HG03066 (cell line): ENCODE measurements at regions not wholly inside any gene's neighbourhood (a gene's known extent, or its start where the extent isn't known, plus 50 kb on each side); places are given as distances from the start of the nearest gene placed in this dataset.

Experiments used
- ATAC-seq: cut with Tn5 transposase; IDR thresholded peaks from one replicate; pipeline ENCODE4 v1.9.1; 2021; ENCODE audit warnings: low read depth; ENCODE audit not compliant: unreplicated experiment

DNA sequence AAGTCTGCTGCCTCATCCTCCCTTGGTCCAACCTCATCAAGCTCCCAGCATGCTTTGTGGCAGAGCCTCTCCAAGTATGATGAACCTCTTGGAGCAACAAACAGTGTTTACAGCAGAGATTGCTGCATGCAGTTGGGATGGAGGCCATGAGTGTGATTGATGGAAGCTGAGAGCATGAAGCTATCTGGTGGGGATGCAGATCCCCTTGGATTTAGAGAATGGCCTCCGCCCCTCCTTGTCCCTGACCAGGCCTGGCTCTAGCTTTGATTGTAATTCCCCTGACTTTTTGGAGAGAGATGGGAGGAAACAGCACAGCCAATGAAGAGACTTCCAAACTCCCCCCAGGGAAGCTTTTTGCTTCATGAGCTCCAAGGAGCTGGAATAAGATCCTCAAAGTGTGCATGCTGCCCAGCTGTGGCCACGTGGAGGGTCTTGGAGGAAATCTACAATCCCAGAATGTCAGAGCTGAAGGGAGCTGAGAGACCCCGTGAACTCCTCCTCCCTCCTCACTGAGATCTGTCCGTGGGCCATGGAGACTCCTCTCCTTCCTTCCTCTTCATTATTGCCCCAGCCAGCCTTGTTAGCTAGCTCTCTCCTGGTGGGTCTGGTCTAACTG lies 165.3 kb upstream of the USP24 start:
- no peak for ATAC-seq

DNA sequence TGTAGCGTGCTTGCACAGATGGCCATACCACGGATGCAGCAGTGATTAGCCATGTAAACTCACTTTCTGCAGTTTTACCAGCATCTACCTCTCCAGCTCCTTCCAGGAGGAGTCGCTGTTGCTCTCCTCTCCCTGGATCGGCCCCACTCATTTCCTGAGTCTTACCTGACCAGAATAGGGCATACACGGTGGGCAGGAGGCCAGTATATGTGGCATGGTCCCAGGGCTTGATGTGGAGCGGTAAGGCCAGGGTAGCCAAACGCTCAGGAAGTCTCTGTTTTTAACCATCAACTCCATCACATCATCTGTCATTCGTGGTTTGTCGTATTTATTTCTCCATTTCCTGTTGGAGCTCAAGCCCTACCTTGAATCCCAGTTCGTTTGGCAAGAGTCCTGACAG lies 163.4 kb upstream of the USP24 start:
- no peak for ATAC-seq

DNA sequence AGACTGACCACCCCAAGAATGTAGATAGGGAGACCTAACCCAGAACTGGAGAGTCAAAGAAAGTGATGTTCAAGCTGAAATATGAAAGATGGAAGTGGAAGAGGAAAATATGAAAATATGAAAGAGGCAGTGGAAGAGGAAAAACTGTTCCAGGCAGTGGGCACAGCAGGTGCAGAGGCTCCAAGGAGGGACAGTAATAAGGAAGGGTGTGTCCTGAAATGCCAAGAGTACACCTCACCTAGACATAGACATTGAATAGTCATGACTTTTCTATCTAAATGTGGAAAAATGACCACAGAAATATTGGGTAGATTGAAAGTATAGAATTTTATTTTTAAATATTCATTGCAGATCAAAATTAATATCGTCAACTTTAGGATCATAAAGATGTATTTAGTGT lies 161.7 kb upstream of the USP24 start:
- no peak for ATAC-seq

DNA sequence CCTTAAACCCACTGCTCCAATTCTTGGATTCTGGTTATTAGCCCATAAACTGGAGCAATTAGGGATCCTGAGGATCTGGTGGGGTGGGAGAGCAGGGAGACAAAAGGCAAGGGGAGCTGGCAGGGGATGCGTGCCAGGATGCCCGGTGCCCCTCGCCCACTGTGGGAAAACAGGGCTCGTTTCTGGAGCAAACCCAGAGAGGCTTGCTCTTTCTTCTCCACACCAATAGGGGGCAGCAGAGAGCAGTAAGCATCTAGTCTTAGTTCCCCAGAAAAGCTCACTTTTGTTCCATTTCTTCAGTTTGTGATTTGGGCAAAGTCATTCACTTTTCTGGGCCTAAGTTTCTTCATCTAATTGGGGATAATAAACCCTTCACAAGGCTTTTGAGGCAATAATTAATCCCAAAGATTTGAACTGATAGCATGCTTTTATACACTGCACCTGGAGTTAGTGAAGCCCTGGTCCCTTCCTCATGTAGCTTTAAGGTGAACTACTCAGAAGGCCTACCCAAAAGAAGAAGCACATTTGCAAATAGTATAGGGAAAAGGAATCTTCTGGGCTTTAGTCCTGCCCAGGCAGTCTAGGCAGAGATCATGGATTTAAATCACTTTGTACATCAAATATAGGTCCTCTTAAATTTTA lies 160.6 kb upstream of the USP24 start:
- ATAC-seq, result peak; percentile 65

DNA sequence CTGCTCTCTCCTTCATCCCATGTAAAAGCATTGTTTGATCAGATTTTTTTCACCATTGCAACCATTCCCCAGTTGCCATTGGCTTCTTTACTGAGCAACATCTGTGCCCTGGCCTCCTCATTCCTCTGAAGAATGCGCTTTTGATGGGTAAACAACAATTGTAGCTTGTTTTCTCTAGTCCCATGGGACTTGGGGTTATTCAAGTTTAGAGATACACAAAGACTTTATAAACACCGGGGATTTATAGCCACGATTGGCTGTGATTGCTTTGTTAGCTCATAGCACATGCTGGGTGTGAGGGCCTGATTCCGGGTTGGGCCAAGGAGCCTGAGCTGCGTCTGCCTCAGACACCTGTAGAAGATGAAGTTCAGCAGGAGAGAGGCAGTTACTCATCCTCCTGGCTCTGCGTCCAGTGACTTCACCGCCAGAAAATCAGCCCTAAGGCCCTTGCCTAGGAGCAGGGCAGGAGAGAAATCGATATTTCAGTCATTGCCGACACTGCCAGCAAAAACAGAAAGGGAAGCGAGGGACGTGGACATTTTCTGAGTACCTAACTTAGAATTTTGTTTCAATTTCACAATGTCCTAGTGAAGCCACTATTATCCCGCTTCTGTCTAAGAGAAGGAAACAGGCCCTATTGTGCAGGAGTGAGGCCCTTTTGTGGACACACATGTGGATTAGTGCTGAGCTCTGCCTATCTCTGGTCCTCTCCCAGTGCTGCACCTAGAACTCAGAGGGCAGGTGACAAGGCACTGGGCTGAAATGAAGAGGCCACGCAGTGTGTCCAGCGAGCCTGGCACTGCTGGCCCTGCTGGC lies 159.8 kb upstream of the USP24 start:
- ATAC-seq, result no peak

DNA sequence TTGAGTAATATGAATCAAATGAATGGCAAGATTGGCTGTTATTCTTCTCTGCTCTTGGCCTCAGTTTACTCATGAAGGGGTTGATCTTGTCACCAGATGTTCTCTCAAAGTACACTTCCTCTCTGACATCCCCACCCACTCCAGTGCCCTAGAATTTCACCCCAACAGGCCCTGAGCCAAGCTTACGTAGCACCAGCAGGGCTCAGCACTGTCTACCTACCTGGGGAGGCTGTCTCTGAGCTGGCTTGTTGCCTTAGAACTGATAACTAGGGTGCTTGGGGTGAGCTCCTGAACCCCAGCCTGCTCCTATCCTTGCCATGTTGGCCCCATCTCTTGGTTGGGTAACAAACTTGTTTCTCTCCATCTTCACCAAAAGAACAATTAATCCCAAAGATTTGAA lies 159.1 kb upstream of the USP24 start:
- no peak for ATAC-seq

DNA sequence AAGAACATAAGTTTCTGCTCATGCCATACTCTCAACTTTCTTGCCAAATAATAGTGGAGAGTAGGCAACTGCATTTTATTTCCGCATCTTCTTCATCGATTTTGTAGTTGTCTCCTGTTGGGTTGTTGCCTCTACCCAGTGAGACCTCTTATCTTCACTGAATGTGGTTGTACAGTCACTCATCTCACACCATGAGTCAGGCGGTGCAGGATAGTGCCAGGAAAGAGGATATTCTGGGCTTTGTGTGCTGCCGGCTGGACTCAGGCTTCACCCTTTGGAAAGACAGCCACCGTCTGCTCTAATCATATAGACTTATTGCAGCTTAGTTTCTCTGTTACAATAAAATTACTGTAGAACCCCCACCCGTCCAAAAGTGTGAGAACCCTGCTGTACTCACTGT lies 154.3 kb upstream of the USP24 start:
- ATAC-seq, result no peak

DNA sequence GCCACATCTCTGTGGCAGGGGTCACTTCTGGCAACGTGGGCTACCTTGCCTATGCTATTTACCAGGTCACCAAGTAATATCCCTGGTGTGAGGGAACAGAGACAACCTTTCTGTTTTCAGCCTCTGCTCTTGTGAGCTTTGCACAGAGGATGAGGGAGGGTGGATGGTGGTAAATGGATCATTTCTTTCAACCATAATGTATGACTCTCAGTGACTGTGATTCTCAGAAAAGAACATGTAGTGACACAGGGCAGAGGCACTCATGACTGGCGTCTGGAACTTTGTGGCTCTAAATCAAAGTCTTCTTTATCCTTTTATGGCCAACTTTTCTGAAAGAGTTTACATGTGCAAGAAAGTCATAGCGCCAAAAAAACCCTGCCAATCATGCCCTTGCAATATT lies 153.5 kb upstream of the USP24 start:
- ATAC-seq, result no peak

DNA sequence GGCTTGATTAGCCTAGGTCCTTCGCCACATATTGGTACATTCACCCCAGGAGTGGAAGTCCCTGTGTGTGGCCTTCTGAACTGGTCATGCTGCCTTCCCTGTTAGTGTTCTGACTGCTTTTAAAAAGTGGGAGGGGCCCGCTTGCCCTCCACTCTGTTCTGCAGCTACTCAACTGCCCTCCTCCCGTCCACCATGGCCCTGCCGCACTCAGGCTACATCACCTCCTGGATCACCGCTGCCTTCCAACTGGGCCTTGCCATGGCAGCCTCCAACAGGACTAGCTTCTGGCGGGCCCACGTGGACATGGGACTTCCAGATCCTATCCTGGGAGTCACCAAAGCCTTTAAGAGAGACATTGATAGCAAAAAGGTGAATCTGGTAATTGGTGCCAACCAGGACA lies 152.1 kb upstream of the USP24 start:
- no peak for ATAC-seq

DNA sequence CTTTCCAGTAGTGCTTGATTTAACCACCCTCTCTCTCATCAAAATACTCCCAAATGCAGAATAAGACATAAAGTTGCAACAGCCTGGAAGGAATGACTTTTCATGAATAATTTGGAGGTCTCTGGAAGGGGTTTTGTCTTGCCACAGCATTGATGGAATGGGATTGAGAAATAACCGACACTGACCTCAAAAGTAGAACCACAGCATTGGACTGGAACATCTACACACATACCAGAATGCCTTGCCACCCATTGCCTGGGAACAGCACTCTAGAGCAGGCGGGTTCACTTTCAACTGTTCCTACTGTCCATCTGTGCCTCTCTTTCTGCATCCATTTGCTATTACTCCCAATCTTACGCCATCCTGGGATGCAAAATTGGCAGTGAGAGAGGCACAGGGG lies 149.1 kb upstream of the USP24 start:
- ATAC-seq, result no peak

DNA sequence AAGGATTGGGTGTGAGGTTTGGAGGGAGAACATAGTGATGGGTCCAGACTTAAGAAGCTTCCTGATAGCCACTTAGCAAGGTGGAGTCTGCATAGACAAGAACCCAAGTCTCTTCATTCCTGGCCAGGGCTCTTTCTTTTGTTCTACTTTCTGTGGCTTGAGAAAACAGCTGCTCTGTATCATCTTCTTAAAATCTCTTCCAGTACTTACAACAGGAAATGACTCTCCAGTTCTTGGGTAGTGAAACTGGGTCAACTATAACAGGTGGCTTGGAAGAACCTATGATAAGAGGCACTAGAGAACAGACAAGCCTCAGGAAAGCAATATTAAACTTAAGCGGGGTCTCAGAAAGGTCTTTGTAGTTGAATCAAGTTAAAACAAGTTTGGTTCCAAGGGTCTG lies 148.1 kb upstream of the USP24 start:
- no peak for ATAC-seq

DNA sequence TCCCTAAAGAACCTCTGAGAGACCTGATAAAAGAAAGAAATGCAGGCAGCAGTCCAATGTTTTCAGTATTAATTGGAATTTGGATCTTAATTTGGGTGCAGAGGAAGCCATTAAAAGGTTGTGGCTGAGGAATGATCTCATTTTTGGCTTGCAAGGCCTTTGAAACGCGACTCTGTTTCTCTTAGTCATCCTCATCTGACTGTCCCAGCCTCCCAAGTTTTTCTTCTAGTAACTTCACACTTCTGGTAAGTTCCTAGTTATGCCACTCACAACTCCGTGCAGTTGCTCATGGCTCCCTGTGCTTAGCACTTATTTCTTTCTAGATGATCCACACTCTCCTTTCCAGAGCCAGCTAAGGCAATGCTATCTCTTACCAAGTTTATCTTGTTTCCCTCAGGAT lies 147.4 kb upstream of the USP24 start:
- ATAC-seq, result no peak

DNA sequence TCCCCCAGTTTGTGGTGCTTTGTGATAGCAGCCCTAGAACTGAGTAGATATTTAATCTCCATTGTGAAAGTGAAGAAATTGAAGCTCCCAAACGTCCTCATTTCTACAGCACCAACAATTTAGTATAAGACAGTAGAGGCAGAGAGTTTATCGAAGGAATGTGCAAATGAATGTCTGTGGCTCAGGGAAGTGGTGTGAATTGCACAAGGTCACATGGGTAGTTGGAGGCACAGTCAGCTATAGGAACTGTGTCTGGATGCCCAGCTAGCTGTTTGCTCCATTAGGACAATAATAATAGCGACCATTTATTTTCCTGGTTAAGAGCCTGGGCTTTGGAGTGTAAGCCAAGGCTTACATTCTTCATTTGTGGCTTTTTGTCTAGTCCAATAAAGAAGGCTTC lies 144.4 kb upstream of the USP24 start:
- no peak for ATAC-seq

DNA sequence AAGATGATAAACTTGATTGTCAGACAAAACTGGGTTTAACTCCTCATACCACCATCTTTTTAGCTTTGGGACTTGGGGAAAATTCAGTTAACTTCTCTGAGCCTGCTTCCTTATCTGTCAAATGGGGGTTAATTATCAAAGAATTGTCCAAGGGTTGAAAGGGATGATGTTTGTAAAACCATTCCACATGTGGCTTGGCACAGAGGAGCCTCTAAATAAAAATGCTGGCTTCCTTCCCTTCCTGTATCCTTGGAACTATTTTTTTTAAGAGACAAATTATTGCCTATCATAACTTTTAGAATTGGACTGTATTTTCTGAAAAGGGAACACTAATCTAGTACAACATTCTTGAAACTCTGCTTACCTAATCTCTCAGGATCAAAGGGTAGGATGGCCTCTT lies 143.4 kb upstream of the USP24 start:
- no peak for ATAC-seq

DNA sequence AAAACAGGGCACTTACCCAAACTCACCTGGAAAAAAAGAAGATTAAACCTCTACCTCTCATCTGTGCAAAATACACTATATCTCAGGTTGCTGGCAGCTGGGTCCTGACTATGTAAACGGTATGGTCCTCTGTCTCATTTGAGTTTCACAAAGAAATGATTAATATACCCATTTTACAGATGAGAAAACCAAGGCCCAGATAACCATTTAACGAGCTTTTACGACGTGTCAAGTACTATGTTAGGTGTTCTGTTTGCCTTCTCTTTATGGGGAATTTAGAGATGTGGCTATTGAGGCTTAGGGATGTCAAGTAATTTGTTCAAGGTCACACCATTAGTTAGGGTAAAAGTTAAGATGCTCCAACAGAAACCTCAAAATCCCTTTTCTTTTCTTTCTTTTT lies 140.4 kb upstream of the USP24 start:
- no peak for ATAC-seq

DNA sequence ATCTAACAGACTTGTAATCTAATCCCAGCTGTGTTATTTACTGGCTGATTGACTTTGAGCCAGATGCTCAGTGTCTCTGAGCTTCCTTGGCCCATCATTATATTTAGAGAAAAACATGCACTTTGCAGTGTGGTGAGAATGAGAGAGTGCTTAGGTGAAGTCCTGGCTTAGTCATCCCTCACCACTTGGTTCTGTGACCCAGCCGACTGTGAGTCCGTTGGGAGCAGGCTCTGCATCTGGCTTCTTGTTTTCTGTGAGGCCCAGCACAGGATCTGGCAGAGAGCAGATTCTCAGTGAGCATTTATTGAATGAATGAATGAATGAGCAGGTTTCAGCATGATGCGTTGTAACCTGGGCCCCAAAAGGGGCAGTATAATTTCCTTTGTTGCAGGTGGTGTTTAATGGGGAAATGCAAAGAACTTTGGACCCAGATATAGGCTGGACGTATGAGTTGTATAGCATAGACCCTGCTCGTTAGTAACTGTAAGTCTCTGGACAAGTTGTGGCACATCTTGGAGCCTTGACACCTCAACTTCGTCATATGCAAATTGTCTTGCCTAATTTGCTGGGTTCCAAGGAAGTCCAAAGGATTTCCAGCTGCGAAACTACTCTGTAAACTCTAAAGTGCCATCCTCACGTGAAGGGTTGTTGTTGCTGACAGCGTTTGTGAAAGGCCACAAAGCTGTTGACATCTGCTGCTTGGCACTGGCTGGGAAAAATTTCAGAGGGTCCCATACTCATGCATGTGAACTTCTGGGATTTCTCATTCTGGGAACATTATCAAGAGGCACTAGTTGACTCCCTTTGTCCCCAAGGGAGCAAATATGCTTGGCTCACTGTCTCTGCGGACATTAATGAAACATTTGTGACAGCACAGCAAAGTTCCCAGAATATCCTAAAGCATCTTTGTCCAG lies 138.8 kb upstream of the USP24 start:
- ATAC-seq, result no peak

DNA sequence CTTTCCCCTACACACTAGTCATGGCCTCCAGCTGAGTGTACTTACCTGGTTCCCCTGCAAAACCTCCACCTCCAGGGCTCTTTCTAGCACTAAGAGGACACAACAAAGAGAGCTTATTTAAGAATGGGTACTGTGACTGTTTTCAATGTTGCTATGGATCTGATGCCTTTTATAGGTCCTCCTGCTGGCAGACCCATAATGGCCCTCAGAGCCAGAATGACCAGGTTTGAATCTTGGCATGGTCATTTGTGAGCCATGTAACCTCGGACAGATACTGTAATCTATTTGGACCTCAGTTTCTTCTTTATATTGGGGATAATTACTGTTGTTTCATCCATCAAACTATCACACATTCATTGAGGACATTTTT lies 137.6 kb upstream of the USP24 start:
- ATAC-seq, result no peak

DNA sequence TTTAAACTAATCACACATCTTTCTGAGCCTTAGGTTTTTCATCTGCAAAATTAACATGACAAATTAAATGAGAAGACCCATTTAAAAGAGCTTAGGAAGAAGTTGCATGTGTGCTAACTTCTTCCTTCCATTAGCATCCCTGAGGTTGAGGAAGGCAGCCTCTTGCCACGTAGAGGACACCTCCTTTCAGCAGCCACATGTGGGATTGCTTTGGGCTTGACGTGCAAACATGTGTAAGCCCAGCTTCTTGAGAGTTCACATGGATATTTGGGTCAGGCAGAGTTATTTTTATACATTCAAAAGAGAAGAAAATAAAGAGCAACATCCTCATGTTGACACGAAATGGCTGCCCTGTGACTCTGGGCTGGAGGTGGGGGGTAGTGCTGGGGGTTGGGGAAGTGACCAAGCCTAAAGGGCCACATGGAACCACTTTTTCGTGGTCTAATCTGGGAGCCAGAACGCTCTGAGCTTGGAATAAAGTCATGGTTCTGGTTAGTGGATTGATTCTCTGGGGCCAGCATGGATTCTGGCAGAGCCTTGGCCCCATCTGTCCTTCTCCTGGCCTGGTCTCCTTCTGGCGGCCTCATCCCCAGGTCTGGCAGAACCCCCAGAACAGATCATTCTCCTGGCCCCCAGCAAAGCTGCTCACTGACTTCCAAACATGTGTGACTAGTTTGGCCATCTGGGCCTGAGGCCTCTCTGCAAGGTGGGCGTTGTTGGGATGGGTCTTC lies 137.1 kb upstream of the USP24 start:
- no peak for ATAC-seq

DNA sequence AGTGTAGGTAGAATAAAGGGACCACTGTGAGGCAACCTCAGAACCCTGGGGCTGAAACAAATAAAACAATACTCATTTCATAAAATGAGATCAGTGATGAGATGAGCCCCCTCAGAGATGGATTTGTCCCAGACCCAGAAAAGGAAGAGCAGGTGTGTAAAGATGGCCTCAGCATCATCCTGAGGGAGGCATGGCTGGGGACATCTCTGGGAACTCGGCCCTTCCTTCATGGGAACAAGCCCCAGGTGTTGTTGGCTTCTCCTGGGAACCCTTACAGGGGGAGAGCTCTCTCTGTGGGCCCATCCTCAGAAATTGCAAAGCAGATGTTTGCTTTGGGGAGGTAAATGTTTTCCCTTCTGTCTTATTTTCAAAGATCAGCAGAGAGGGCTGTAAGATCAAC lies 133.2 kb upstream of the USP24 start:
- ATAC-seq, result no peak

DNA sequence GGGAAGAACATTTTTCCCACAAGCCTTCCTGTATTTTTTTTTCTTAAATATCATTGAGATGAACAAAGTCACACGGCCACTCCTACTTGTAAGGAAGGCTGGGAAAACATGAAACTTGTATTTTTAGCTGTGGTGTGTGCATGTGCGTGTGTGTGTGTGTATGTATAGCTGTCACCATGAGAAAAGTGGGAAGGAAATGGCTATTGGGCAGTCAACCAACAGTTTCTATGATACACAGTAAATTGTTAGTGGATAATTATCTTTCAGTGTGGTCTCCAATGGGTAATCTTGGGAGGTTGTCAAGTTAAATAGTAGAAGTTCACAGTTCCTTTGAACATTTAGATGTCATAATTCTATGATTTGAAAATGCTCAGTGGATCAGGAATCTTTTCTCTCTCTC lies 132.7 kb upstream of the USP24 start:
- ATAC-seq, result no peak
